RCC 7860 (cell line): ENCODE measurements at regions not wholly inside any gene's neighbourhood (a gene's known extent, or its start where the extent isn't known, plus 50 kb on each side); places are given as distances from the start of the nearest gene placed in this dataset.
"Not testable (repeated sequence)": the region's sequence is repeated elsewhere in the genome, so short reads cannot be mapped to it uniquely, and the experiment has no call there.

Experiments
- DNase-seq: peaks from one replicate; pipeline ENCODE4 v3.0.0-alpha.2; 2015; ENCODE audit warnings: low spot score
- FAIRE-seq: peaks from 2 replicates; lab custom pipeline; 2012; peaks lifted over from hg19 to GRCh38; lab: Jason Lieb, UNC

DNA sequence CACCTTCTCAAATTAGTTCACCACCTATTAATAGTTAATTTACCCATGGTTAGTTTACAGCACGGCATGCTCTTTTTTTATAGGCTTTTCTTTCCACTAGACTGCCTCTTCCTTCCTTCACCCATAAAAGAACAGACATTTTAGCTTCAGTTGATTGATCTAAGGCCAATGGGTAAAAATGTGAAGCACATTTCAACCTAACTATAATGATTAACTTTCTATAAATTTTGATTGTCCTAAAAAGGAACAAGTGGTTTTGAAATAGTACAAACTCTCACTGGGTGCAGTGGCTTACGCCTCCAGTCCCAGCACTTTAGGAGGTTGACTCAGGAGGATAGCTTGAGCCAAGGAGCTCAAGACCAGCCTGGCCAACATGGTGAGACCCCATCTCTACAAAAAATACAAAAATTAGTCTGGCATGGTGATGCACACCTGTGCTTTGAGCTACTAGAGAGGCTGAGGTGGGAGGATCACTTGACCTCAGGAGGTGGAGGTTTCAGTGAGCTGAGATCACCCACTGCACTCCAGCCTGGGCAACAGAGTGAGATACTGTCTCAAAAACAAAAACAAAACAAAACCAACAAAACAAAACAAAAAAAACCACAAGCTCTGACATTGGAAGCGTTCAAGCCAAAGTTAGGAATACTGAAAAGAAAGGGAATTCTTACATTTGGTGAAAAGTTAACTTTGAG, 89.9 kb upstream of the FAT1 start:
- DNase-seq (no peak), FAIRE-seq (no peak)

DNA sequence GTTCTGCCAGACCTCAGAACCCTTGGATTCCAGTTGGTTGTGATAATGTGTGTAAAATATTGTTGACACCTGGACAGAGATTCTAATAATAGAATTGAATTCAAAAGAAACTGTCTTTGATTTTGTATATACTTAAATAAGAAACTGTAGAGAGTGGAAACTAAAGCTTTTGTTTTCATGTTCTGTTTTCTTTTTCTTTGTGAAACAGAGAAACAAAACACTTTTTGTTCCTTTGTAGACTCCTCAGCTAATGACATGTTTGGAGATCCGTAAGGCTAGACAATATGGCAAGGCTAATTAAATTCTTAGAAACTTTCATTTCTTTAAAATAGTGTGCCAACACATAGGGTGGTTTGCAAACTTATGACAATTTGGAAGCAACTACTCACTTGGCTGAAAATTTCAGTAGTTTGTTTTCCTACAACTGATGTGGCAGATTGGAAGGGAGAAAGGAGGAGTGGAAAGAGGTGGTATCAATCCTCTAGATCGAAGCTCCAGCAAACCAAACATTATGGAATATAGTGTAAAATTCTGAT, 90.9 kb upstream of the FAT1 start:
- FAIRE-seq (no peak), DNase-seq (no peak)

- no peak for FAIRE-seq
- DNase-seq = no peak
Measured at GRCh38 chr4:186819342-186820086, 95.9 kb upstream of the FAT1 start.

- DNase-seq (no peak), FAIRE-seq (no peak)
Measured at GRCh38 chr4:186820391-186820891, 96.8 kb upstream of the FAT1 start.

DNA sequence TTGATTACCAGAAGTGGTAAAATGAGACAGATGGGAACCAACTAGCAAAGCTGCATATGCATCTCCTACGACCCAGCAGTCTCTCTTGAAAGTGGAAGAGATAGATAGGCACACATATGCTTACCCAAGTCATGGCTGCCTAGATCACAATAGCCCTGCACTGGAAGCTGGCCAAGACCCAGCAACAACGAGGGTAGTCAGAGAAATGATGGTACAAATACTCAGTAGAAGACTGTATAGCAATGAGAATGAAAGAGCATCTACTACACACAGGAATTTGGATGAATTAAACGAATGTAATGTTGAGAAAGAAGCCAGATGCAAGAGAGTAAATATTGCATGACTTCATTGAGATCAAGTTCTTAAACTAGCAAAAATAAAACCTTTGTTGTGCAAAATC, 100.3 kb upstream of the FAT1 start:
- DNase-seq (no peak), FAIRE-seq (no peak)

DNA sequence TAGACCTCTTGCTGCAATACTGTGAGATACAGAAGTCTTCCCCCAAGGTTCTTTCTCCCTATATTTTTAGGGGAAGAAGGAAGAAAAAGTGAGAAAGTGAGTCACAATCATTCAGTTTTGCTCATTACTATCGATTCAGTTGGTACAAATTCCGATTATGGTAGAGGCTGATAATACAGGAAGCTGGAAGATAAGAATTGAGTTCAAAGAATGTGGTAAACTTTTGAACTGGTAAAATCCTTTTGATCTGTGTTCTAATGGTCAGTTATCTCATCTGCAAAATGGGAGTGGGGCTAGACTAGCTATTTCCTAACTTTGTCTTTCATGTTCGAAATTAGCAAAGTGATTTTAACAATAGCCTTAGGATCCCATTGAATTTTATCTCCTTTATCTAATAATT, 101.4 kb upstream of the FAT1 start:
- DNase-seq (no peak), FAIRE-seq (no peak)

DNA sequence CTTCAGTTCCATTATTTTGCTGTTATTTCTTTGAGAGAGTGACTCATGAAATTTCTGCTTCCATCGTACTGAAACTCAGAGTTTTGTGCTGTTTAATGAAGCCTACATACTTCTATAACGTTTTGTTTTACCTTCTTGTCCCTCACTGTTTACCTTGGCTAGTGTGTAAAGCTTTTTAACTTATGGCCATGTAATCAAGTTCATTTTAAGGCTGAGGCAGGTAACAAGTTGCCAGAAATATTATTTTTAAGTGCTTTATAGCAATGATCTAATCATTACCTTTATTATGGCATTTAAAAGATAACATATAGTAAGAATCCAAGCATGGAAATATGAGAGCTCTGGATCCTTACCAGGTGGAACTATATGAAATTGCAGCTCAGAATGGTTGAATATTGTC, 102.3 kb upstream of the FAT1 start:
- no peak for DNase-seq
- no peak for FAIRE-seq

DNA sequence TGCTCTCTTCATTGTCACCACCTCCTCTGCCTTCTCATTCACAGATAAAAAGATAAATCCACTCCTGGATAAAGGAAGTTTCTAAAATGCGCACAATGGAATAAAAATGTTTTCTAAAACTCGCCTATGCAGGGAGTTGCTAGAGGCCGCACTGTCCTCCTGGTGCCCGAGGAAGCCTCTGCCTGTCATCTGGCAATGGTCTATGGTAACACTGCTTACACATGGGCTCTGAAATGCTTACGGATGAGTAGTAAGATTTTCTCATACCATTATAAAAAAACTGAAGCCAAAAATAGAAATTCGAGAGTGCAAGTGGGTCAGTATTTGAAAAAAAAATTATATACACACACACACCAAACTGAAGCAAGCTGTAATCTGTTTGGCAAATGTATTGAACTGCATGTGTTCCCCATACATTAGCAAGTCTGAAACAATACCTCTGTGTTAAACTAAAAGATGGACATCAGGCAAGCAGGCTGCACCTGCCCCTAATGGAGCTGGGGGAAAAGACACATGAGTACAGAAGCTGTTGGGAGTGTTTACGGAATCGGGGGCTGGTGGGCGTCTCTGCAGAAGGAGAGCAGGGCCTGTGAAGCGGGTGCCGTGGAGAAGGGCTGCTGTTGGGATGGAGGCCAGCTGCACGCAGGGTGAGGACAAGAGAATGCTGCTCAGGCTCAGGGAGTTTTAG, 103.3 kb upstream of the FAT1 start:
- DNase-seq (no peak), FAIRE-seq (no peak)

GRCh38 chr4:186827534-186827897, 103.9 kb upstream of the FAT1 start:
- no peak for FAIRE-seq

GRCh38 chr4:186829097-186829496, 105.4 kb upstream of the FAT1 start:
- no peak for DNase-seq
- no peak for FAIRE-seq

More at GRCh38 chr4:186827534-186827897, 103.9 kb upstream of the FAT1 start:
- no peak for DNase-seq

GRCh38 chr4:186829740-186830449, 106.2 kb upstream of the FAT1 start:
- DNase-seq (no peak), FAIRE-seq (no peak)

DNA sequence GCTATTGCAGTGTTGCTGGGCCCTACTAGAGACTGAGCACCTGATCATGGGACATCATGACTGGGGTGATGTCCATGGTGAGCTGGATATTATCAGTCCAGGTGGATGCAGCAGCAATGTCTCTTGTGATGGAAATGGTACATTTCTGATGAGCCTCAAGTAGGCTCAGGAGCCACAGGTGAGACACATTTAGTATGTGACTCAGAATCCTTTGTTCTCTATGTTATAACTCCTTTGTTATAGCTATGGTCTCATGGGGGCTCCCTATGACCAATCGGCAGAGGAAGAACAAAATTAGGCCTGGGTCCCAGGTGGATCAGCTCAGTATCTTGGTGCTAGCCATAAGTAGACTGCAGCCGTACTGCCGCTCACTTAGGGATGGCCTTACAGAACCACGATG, 107.9 kb upstream of the FAT1 start:
- FAIRE-seq = no peak
- no peak for DNase-seq

- no peak for FAIRE-seq
- no peak for DNase-seq
Measured at GRCh38 chr4:186832906-186833305, 109.2 kb upstream of the FAT1 start.

DNA sequence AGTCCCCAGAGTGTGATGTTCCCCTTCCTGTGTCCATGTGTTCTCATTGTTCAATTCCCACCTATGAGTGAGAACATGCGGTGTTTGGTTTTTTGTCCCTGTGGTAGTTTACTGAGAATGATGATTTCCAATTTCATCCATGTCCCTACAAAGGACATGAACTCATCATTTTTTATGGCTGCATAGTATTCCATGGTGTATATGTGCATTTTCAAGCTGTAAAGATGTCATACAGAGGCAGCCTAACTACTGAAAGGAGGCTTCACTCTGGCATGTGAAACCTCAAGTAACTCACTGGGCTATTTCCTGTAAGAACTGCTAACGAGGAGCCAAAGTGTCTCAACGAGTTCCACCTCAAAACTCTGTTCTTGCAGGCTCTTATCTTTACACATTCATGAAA, 113.8 kb upstream of the FAT1 start:
- not testable (repeated sequence) for DNase-seq, FAIRE-seq

- no peak for FAIRE-seq
Measured at GRCh38 chr4:186838295-186838694, 114.6 kb upstream of the FAT1 start.

GRCh38 chr4:186839122-186840037, 115.7 kb upstream of the FAT1 start:
- DNase-seq (no peak), FAIRE-seq (no peak)

More at GRCh38 chr4:186838295-186838694, 114.6 kb upstream of the FAT1 start:
- DNase-seq = no peak

GRCh38 chr4:186840222-186840701, 116.6 kb upstream of the FAT1 start:
- DNase-seq (no peak), FAIRE-seq (no peak)

DNA sequence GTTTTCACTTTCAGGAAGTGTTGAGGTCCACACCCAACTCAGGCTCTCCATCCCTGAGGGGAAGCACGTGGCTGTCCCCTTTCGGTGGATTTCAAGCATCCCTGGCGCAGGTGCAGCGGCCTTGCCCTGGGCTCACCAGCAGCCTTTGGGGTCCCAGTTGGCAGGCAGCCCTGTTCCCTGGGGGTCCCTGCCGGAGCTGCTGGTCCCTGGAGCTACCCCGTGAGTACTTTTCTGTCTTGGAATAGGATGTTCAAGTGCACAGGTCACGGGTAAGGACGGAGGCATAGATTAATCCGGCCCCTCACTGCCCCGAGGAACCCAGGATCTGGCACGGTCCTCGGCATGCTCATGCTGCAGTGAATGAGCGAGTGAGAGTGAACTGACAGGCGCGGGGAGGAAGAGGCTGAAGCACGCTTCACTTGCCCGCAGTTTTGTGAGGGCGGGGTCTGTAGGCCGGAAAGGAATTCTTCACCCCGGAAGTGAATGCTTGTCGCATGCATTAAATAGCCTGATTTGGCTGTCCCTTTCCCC, 117.2 kb upstream of the FAT1 start:
- DNase-seq (no peak), FAIRE-seq (no peak)

DNA sequence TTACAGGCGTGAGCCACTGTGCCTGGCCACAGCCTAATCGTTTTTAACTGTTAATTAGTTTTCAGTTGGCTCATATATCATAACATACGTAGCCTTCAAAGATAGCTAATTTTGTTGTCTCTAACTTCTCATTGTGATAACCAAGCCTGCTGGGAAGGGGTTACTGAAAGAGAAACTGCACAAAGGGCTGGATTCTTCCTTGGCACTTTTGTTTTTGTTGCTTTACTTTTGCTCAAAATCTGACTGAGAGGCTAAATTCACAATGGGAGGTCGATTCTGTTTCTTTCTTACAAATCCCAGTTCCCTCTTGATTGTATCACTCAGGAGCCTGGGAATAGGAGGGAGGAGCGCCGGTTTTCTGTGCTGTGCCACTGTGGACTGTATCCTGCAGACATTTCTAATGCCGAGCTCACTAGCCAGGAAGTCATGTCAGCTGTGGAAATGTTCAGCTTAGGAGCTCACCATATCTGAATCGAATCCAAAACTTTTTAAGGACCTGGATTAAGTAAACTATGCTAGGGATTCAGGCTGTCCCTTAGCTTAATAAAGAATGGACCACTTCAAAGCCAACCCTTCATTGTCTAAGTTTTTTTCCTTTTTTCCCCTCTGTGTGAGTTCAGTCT, 120.5 kb upstream of the FAT1 start:
- DNase-seq (no peak), FAIRE-seq (no peak)
